RWPE1 (cell line): ENCODE measurements at regions not wholly inside any gene's neighbourhood (a gene's known extent, or its start where the extent isn't known, plus 50 kb on each side); places are given as distances from the start of the nearest gene placed in this dataset.

Experiments
- CTCF ChIA-PET: fragments of 350-600 bp; sonication (Branson Sonifier 250); formaldehyde crosslinking; extraction: SDS; loops from one replicate; lab custom pipeline; 2021; lab: Yijun Ruan, JAX
- POLR2A ChIA-PET: fragments of 400-600 bp; formaldehyde crosslinking; extraction: SDS; loops from one replicate; lab custom pipeline; 2020; ENCODE audit warnings: antibody characterized with exemption; ENCODE audit not compliant: low non-redundant PET; lab: Yijun Ruan, JAX
- DNase-seq: peaks from one replicate; pipeline ENCODE4 v3.0.0; 2012; ENCODE audit warnings: low spot score
- H3K27ac ChIP-seq: fragments of 450-650 bp; 2 replicates; pipeline ENCODE4 v1.5.1; 2017
- CTCF ChIP-seq: fragments of 450-650 bp; conservative IDR thresholded peaks from 2 replicates; pipeline ENCODE4 v1.5.1; 2017; ENCODE audit warnings: low read depth, mild to moderate bottlenecking

- no peak overlapping the region for H3K27ac ChIP-seq
- no peak for TF ChIP-seq CTCF
- ChIA-PET POLR2A (no interaction called here), CTCF (no interaction called here)
- DNase-seq: no peak
These were observed 225.6 kb downstream of the HAUS1 start for GRCh38 chr18:46329736-46330246.

- TF ChIP-seq CTCF: no peak
- POLR2A ChIA-PET: no interaction called here
- no peak for DNase-seq
- H3K27ac ChIP-seq: no peak overlapping the region
- CTCF ChIA-PET: no interaction called here
These were observed 227.1 kb downstream of the HAUS1 start for GRCh38 chr18:46331316-46331715.

GRCh38 chr18:46332286-46332801, 228.2 kb downstream of the HAUS1 start:
- CTCF ChIA-PET: no interaction called here
- no peak for DNase-seq
- TF ChIP-seq CTCF: no peak
- POLR2A ChIA-PET: no interaction called here
- H3K27ac ChIP-seq: peak overlapping the region; percentile 81; the same call in 1 of the 2 replicates

GRCh38 chr18:46332921-46333341, 228.7 kb downstream of the HAUS1 start:
- ChIA-PET POLR2A (no interaction called here), CTCF (no interaction called here)
- TF ChIP-seq CTCF: no peak
- peak overlapping the region; percentile 81 for H3K27ac ChIP-seq
- DNase-seq: no peak

GRCh38 chr18:46333431-46334135, 229.4 kb downstream of the HAUS1 start:
- ChIA-PET POLR2A (no interaction called here), CTCF (interaction anchor here (0.5 kb wide), 1 partner anchor 208 kb away, joined by 4 read pairs; no protein-coding TSS in a partner anchor)
- DNase-seq: peak; percentile 19
- H3K27ac ChIP-seq: peak overlapping the region; percentile 81
- no peak for TF ChIP-seq CTCF

GRCh38 chr18:46334868-46335281, 230.7 kb downstream of the HAUS1 start:
- DNase-seq: peak; percentile 4
- peak overlapping the region; percentile 81 for H3K27ac ChIP-seq
- TF ChIP-seq CTCF: no peak
- POLR2A ChIA-PET: no interaction called here
- CTCF ChIA-PET: no interaction called here
